Sigmoid colon (tissue), 6 donors: ENCODE measurements at regions not wholly inside any gene's neighbourhood (a gene's known extent, or its start where the extent isn't known, plus 50 kb on each side); places are given as distances from the start of the nearest gene placed in this dataset.

Source experiments
- DNase-seq: peaks from one replicate; pipeline ENCODE4 v3.0.0-alpha.2; 2019
- H3K27ac ChIP-seq, 4 donors: fragments of 200-600 bp; sonication (generic); one replicate each; pipeline ENCODE4 v1.5.1; 2016 to 2019; ENCODE audit warnings: mild to moderate bottlenecking in 1 of 4
- H3K27me3 ChIP-seq, 3 donors: fragments of 200-600 bp; sonication (generic); one replicate each; pipeline ENCODE4 v1.5.1; 2019; ENCODE audit warnings: mild to moderate bottlenecking in 1 of 3
- H3K36me3 ChIP-seq, 4 donors: fragments of 200-600 bp; sonication (generic); one replicate each; pipeline ENCODE4 v1.5.1; 2016 to 2019
- H3K4me1 ChIP-seq, 4 donors: fragments of 200-600 bp; sonication (generic); one replicate each; pipeline ENCODE4 v1.5.1; 2017 to 2019
- H3K4me3 ChIP-seq, 4 donors: fragments of 200-600 bp; sonication (generic); one replicate each; pipeline ENCODE4 v1.5.1; 2017 to 2019; ENCODE audit warnings: mild to moderate bottlenecking in 2 of 4, moderate library complexity in 1 of 4
- H3K9me3 ChIP-seq, 4 donors: fragments of 200-600 bp in 3 of 4; sonication (generic) in 3 of 4; one replicate each; pipeline versions ENCODE4 v1.5.1 to v1.6.1; 2013 to 2019
- CTCF ChIP-seq, 4 experiments: fragments of 450-650 bp in 3 of 4; fragments of 200-600 bp in 1 of 4; IDR thresholded peaks; one replicate each; pipeline ENCODE4 v1.5.1; 2016 to 2019; ENCODE audit warnings: antibody characterized with exemption in 4 of 4, mild to moderate bottlenecking in 3 of 4, moderate library complexity in 2 of 4
- EP300 ChIP-seq, 4 donors: sonication (generic); formaldehyde crosslinking; IDR thresholded peaks; one replicate each; pipeline ENCODE4 v1.6.1; 2017; ENCODE audit warnings: antibody characterized with exemption in 4 of 4
- POLR2A ChIP-seq, 2 donors: fragments of 450-650 bp; IDR thresholded peaks; one replicate each; pipeline ENCODE4 v1.6.1; 2016; ENCODE audit warnings: antibody characterized with exemption in 2 of 2, mild to moderate bottlenecking in 2 of 2, moderate library complexity in 2 of 2
- POLR2AphosphoS5 ChIP-seq, 4 donors: sonication (generic); formaldehyde crosslinking; IDR thresholded peaks; one replicate each; pipeline ENCODE4 v1.6.1; 2017; ENCODE audit warnings: antibody characterized with exemption in 4 of 4
- WGBS, 2 donors: extraction: QIAGEN DNeasy Blood & Tissue Kit; methylation state at CpG; one replicate each; pipeline ENCODE4 v1.1.7; 2013; 5-methylcytosine and 5-hydroxymethylcytosine counted together
- intact Hi-C: fragments of 100-400 bp; cut with DNase I; formaldehyde crosslinking; loops from one replicate; pipeline ENCODE4 v1.15.1; 2023
- donor health status: healthy with polysubstance abuse.
- donor health status: healthy.

GRCh38 chr3:109887293-109887692 lies 549.9 kb upstream of the DPPA4 start:
- DNase-seq, result no peak
- TF ChIP-seq POLR2AphosphoS5 (IDR thresholded peaks at IDR 0.05) (no peak), POLR2A (IDR thresholded peaks at IDR 0.05) (no peak), EP300 (IDR thresholded peaks at IDR 0.05) (no peak), CTCF (IDR thresholded peaks at IDR 0.05) (no peak)
- Histone ChIP-seq H3K27me3 (no peaks in the 10 kb centered on the region), H3K9me3 (peaks cover 0 to 3% (median 0%) of the 10 kb centered on the region in 4 donors), H3K36me3 (no peaks in the 10 kb centered on the region), H3K4me3 (no peak overlapping the region), H3K27ac (no peak overlapping the region), H3K4me1 (no peaks in the 10 kb centered on the region)
- intact Hi-C loops, result no loop called here
- WGBS, 2 donors, result 94 to 96% methylated on average over 2 of the region's 2 CpGs

DNA sequence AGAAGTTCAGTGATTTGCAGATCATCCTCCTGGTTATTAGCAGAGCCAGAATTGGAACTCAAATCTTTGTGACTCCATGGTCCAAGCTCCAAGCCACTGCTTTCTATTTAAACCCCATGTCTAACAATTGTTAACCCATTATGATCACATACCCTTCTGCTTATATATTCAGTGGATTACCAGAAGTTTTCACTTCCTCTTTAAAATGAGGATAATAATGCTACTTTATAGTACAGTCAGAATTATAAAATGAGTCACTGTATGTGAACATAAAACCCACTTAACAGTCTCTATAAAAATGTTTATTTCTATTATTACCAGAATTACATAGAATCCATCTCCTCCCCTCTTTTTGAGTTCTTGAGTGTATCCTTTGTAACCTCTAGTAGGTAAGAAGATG lies 550.7 kb upstream of the DPPA4 start:
- no peaks in the 10 kb centered on the region for H3K36me3 ChIP-seq
- H3K9me3 ChIP-seq, result no peaks in the 10 kb centered on the region
- no peak for TF ChIP-seq CTCF (IDR thresholded peaks at IDR 0.05)
- no peak for TF ChIP-seq POLR2AphosphoS5 (IDR thresholded peaks at IDR 0.05)
- no peak for TF ChIP-seq EP300 (IDR thresholded peaks at IDR 0.05)
- no peak for TF ChIP-seq POLR2A (IDR thresholded peaks at IDR 0.05)
- no peaks in the 10 kb centered on the region for H3K27me3 ChIP-seq
- intact Hi-C loops, result no loop called here
- no peak for DNase-seq
- no peaks in the 10 kb centered on the region for H3K4me1 ChIP-seq
- H3K27ac ChIP-seq, result no peak overlapping the region
- H3K4me3 ChIP-seq, result no peak overlapping the region

DNA sequence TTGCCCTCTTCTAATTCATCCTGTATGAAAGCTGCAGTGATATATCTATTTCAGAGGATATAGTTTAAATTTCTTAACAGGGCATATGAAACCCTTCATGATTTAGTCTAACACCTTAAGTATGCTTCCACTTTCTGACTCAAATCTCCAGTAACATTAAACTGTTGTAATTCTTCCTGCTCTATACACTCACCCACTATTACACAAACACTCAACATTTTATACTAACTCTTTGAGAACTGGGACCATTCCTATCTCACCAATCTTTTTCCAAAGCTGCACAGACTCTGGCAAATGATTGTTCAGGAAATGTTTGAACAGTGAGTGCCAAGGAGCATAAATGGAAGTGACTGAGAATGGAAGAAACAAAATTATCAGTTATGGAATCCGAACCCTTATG lies 560.4 kb upstream of the DPPA4 start:
- Histone ChIP-seq H3K9me3 (no peaks in the 10 kb centered on the region), H3K4me1 (no peaks in the 10 kb centered on the region), H3K27me3 (no peaks in the 10 kb centered on the region), H3K4me3 (no peak overlapping the region), H3K27ac (no peak overlapping the region), H3K36me3 (no peaks in the 10 kb centered on the region)
- TF ChIP-seq POLR2A (IDR thresholded peaks at IDR 0.05) (no peak), POLR2AphosphoS5 (IDR thresholded peaks at IDR 0.05) (no peak), CTCF (IDR thresholded peaks at IDR 0.05) (no peak), EP300 (IDR thresholded peaks at IDR 0.05) (no peak)
- DNase-seq, result no peak
- intact Hi-C loops, result no loop called here
- WGBS, 2 donors, result 15 to 55% methylated on average over 1 of the region's 1 CpG

- Histone ChIP-seq H3K27me3 (no peaks in the 10 kb centered on the region), H3K4me3 (no peak overlapping the region), H3K27ac (no peak overlapping the region), H3K9me3 (no peaks in the 10 kb centered on the region), H3K36me3 (no peaks in the 10 kb centered on the region), H3K4me1 (no peaks in the 10 kb centered on the region)
- TF ChIP-seq CTCF (IDR thresholded peaks at IDR 0.05), result no peak
- no peak for TF ChIP-seq POLR2A (IDR thresholded peaks at IDR 0.05)
- TF ChIP-seq POLR2AphosphoS5 (IDR thresholded peaks at IDR 0.05), result no peak
- no peak for TF ChIP-seq EP300 (IDR thresholded peaks at IDR 0.05)
- 25 to 62% methylated on average over 2 of the region's 2 CpGs for WGBS, 2 donors
- no peak for DNase-seq
- intact Hi-C loops, result no loop called here
Measured at GRCh38 chr3:109899925-109900324, 562.6 kb upstream of the DPPA4 start.

DNA sequence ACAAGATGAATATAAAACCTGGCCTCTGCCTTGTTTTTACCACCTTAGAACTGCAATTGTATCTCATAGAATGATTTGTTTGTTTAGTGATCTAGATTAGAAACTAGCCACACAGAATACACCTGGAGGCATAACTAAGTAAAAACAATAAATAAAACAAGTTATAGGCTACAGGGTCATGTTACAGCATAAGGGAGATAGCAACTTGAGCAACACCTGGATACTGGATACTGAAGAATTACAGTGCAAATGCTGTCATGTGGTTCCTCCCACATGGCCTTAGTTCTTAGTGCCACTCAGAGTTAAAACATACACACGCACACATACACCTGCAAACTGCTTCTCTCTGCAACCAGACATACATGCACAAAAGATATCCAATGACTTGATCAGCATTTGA lies 563.4 kb upstream of the DPPA4 start:
- 18 to 42% methylated on average over 1 of the region's 1 CpG for WGBS, 2 donors
- Histone ChIP-seq H3K4me3 (no peak overlapping the region), H3K9me3 (no peaks in the 10 kb centered on the region), H3K27me3 (no peaks in the 10 kb centered on the region), H3K4me1 (no peaks in the 10 kb centered on the region), H3K36me3 (no peaks in the 10 kb centered on the region), H3K27ac (no peak overlapping the region)
- TF ChIP-seq POLR2A (IDR thresholded peaks at IDR 0.05), result no peak
- TF ChIP-seq EP300 (IDR thresholded peaks at IDR 0.05), result no peak
- TF ChIP-seq POLR2AphosphoS5 (IDR thresholded peaks at IDR 0.05), result no peak
- no peak for TF ChIP-seq CTCF (IDR thresholded peaks at IDR 0.05)
- intact Hi-C loops, result no loop called here
- DNase-seq, result no peak
